H7 (cell line): ENCODE measurements at regions not wholly inside any gene's neighbourhood (a gene's known extent, or its start where the extent isn't known, plus 50 kb on each side); places are given as distances from the start of the nearest gene placed in this dataset.

Experiments
- DNase-seq: peaks from one replicate; pipeline ENCODE4 v3.0.0; 2012
- H3K27me3 ChIP-seq: 2 replicates; pipeline ENCODE4 v1.6.0; 2011; ENCODE audit warnings: mild to moderate bottlenecking, low read length; ENCODE audit not compliant: control insufficient read depth, insufficient read depth
- H3K36me3 ChIP-seq: replicated peaks from 2 replicates; pipeline ENCODE4 v1.5.1; 2011; ENCODE audit warnings: low read length; ENCODE audit not compliant: control insufficient read depth, insufficient read depth
- H3K4me3 ChIP-seq: 2 replicates; pipeline ENCODE4 v1.5.1; 2011; ENCODE audit warnings: low read depth, mild to moderate bottlenecking, control low read depth, low read length, moderate library complexity; ENCODE audit not compliant: insufficient read depth

DNA sequence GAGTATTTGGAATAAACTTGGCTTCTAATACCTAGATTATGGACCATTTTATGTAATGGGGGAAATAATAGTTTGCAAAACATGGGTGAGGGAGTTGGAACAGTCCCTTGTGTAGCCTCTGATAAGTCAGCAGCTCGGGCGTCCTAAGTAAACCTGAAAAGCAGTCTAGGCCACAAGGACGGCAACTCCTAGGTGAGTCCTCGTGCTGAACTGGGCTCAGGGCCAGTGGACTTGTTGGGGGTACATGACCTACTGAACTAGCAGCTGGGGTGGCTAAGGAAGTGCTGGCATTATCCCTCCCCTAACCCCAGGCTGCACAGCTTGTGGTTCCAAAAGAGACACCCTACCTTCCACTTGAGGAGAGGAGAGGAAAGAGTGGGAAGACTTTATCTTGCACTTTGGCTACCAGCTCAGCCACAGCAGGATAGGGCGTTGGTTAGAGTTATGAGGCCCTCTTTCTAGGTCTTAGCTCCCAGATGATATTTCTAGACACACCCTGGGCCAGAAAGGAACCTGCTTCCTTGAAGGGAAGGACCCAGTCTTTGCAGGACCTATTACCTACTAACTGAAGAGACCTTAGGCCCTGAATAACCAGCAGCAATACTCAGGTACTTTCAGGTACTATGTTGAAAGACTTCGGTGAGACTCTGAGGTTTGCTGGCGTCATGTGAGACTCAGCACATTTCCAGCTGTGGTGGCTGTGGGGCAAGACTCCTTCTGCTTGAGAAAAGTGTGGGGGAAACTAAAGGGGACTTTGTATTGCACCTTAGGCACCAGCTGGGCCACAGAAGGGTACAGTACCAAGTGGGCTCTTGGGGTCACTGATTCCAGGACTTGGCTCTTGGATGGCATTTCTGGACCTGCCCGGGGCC lies 71.0 kb downstream of the AQP4 start:
- Histone ChIP-seq H3K27me3 (no peaks in the 10 kb centered on the region), H3K4me3 (no peak overlapping the region), H3K36me3 (no peaks in the 10 kb centered on the region)
- DNase-seq = no peak

DNA sequence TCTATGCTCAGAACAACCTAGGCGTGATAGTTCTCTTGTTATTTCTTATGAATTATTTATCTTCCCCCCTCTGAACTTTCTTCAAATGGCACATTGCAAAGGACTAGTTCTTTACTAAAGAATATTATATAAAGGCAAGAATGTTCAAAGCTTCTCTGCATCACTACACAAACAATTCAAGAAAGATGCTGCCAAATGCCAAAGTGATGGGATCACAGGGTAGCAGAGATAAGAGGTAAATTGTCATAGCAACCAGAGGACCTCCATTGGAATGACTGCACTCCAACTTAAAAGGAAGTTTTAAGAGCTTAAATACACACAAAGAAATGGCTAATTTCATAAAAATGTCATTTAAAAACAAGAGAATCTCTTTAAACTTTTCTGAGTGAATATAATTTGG lies 72.8 kb downstream of the AQP4 start:
- DNase-seq = no peak
- H3K27me3 ChIP-seq = no peaks in the 10 kb centered on the region
- no peak overlapping the region for H3K4me3 ChIP-seq
- no peaks in the 10 kb centered on the region for H3K36me3 ChIP-seq

DNA sequence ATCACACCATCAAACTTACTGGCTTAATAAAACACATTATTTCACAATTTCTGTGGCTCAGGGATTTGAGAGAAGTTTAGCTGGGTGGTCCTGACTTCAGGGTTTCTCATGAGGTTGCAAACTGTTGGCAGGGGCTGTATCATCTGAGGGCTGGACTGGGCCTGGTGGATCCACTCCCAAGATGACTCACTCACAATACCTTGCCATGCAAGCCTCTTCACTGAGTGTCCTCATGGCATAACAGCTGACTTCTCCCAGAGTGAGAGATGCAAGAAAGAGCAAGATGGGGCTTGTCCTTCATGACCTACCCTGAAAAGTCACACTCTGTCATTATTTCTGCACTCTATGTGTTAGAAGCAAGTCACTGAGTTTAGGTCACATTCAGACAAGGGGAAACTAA lies 73.8 kb downstream of the AQP4 start:
- no peak overlapping the region for H3K4me3 ChIP-seq
- no peak for DNase-seq
- no peaks in the 10 kb centered on the region for H3K36me3 ChIP-seq
- H3K27me3 ChIP-seq = no peaks in the 10 kb centered on the region

DNA sequence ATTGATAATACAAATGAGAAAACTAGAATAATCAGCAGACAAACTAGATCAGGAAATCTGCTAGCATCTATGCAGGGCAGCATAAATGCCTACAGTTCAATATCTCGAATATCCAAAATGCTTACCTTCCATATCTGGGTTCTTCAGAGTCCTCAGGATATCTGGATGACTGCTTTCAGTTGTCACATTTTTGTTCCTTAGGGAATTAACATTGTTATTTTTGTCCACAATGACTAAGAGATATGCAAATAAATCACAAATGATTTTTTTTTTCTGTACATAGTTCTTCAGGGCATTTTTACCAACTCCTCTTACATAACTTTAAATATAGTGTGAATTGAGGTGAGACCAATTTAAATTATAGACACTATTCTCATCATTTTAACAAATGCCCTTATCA lies 80.9 kb downstream of the AQP4 start:
- no peaks in the 10 kb centered on the region for H3K36me3 ChIP-seq
- no peaks in the 10 kb centered on the region for H3K27me3 ChIP-seq
- no peak for DNase-seq
- no peak overlapping the region for H3K4me3 ChIP-seq

DNA sequence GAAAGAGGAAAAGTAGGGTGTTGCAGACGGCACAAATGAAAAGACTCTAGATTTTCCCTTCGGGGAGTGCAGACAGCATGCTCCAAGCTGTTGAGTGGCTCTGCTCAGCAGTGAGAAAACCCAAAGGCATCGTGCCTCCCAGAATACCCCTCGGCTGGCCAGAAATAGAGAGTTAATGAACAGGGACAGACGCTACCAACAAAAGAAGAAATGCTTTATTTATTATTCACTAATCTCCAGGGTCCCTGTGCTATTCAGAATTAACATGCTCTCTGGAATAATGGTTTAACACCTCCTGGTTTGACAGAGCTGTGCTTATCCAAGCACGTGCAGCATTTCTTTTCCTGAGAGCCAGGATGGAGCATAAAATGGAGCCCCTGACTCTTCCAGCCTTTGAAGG lies 82.3 kb downstream of the AQP4 start:
- H3K4me3 ChIP-seq = no peak overlapping the region
- no peaks in the 10 kb centered on the region for H3K36me3 ChIP-seq
- DNase-seq = no peak
- no peaks in the 10 kb centered on the region for H3K27me3 ChIP-seq

DNA sequence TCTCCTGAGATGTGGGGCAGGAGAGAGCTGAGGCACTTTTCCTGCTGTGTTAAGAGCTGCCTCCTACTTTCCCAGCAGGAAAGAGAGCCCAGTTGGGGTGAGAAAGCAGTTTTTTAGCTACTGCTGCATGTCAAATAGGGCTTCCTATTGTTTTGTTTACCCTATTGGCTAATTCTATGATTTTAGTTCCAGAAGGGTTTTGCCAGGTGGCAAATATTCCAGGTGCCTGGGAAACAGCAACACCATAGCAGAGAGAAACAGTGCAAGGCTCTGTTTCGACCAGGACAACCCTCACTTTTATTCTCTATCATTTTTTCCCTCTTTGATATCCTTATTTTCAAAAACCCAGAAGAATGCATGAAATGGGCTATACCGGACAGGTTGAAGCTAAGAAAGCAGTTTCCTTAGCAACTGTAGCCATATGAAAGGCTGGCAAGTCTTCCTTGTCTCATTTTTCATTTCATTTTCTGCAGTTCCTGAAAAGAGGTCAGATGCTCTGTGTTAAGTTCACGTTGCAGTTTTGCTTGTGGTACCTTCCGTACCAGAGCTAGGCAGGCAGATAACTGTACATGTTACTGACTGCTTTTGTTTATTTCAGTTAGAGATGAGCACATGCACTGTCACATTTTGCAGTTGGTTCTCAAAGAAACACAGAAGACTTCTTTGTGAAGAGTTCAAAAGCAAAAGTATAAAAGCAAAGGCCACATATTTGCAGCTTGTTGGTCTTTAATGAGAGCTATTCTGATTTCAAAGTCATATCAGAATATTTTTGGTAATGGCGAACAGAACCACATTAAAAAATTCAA lies 84.8 kb downstream of the AQP4 start:
- Histone ChIP-seq H3K36me3 (no peaks in the 10 kb centered on the region), H3K4me3 (no peak overlapping the region), H3K27me3 (no peaks in the 10 kb centered on the region)
- DNase-seq = no peak

DNA sequence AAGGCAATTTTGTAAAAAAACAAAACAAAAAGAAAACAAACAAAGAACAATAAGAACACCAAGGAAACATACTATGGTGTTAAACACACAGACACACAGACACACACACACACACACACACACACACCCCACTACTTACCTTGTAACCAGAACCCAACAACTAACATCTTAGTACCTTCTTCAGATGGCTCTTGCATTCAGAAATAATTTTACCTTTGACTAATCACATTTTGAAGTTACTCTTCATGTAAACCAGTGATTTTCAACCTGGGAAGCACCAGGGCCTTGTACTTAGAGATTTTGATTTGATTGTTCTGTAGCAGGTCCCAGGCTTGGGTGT lies 87.5 kb downstream of the AQP4 start:
- Histone ChIP-seq H3K27me3 (no peaks in the 10 kb centered on the region), H3K36me3 (no peaks in the 10 kb centered on the region), H3K4me3 (no peak overlapping the region)
- no peak for DNase-seq

DNA sequence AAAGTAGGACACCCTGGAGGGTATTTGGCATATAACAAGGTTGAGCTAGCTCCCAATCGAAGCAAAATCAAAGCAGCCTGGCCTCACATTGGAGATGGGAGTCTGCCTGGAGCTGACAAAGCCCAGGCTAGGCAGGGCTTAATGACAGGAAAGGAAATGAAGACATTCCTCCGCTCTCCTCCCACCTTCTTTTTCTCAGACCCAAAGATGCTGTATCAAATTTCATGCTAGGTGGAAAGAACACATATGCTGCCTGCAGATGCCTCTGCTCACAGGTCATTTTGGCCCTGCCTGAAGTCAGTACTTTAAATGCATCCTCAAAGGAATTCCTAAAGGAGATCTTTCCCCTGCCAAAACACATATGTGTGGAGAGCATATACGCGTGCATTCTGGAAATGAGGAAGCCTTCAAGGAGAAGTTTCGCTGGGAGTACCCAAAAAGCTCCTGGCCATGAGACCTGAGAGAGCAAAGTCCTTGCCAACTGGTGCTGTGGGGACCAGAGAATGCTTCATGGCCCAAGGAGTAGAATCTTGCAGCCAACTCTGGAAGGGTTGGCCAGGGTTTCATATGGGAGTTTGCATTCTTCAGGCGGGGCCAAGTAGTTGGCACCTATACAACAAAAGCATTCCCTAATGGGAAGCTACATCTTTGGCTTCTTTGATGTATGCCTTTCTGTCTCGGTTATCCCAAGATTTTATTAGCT lies 88.0 kb downstream of the AQP4 start:
- peak; percentile 7 for DNase-seq
- Histone ChIP-seq H3K4me3 (no peak overlapping the region), H3K27me3 (no peaks in the 10 kb centered on the region), H3K36me3 (no peaks in the 10 kb centered on the region)

DNA sequence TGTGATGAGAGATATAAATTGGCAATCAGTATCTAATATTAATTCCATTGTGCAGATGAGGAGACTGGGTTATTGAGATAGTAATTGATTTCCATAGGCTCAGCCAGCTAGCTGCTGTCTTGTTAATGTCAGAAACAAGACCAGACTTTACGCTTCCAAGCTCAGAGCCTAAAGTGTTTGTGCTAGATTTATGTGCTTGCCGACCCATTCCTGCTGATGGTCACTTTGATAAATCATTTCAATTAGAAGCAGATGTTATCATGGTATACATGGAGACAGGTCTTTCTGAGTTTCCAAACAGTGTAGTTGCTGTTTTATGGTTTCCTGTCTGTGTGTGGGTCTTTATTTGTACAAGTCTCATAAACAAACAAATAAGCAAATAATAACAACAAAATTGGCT lies 92.8 kb downstream of the AQP4 start:
- H3K27me3 ChIP-seq = no peaks in the 10 kb centered on the region
- H3K36me3 ChIP-seq = no peaks in the 10 kb centered on the region
- DNase-seq = no peak
- H3K4me3 ChIP-seq = no peak overlapping the region

DNA sequence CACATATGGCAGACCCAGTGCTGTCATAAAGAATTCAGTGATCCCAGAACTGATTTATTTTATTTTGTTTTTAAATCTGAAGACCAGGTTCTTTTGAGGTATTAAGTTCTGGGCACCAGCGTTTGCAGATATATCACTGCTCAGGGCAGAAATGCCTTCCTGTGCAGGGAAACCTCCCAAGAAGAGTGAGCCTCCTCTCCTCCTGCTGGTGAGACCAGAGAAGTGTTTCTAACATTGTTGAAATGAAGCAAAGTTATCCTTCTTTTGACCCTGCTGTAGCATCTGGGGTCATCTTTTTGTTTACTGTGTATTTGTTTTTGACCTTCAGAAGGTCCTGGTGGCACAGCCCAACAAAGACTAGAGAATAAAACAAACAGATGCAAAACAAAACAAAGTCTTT lies 94.0 kb downstream of the AQP4 start:
- Histone ChIP-seq H3K4me3 (no peak overlapping the region), H3K27me3 (no peaks in the 10 kb centered on the region), H3K36me3 (no peaks in the 10 kb centered on the region)
- DNase-seq = peak; percentile 39

DNA sequence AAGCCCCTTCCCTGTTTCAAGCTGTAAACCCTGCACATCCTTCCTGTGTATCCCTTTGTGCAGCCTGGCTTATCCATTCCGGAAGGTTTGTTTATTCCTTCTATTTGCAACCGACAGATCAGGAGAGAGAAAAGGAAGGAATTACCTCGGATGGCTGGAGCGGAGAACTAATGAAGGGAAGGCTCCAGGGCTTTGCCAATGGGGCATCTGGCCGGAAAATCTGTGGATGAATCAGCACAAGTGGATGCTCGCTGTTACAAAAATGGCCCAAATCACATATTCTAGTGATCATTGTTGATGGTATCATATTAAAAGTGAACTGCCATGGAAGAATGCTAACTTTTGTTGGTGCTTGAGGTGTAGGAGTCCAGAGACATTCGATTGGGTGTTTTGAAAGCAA lies 97.1 kb downstream of the AQP4 start:
- Histone ChIP-seq H3K4me3 (no peak overlapping the region), H3K27me3 (no peaks in the 10 kb centered on the region), H3K36me3 (no peaks in the 10 kb centered on the region)
- DNase-seq = no peak

DNA sequence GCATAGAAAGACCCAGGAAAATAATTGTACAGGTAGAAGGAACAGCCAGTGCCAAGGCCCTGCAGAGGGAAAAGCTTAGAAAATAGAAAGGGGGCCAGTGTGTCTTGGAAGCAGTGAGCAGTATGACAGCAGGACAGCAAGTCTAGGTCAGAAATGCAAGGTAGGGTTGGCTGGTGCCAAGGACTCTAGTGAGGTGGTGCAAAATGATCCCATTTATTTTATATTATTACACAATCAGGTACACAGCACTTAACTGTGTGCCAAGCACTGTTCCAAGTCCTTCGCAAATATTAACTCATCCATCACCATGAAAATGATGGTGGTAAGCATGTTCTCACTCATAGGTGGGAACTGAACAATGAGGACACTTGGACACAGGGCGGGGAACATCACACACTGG lies 100.0 kb downstream of the AQP4 start:
- Histone ChIP-seq H3K4me3 (no peak overlapping the region), H3K36me3 (no peaks in the 10 kb centered on the region), H3K27me3 (no peaks in the 10 kb centered on the region)
- no peak for DNase-seq

DNA sequence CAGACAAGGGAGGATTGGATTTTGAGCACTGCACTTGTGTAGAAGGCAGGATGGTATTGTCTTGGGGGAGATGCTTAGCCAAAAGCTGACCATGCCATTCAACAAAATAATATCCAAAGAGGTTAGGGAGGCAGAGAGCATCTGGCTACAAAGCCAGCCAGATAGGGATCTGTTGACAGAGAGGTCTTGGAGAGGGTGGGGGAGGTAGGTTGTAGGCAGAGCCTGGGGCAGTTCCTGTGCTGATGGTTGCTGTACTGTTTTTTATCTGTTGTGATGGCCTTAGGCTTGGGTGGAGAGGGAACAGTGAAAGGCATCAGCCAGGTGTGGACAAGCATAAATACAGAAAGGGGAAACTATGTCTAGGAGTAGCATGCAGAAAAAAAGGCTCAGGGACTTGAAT lies 100.9 kb downstream of the AQP4 start:
- no peak for DNase-seq
- no peak overlapping the region for H3K4me3 ChIP-seq
- no peaks in the 10 kb centered on the region for H3K36me3 ChIP-seq
- no peaks in the 10 kb centered on the region for H3K27me3 ChIP-seq

DNA sequence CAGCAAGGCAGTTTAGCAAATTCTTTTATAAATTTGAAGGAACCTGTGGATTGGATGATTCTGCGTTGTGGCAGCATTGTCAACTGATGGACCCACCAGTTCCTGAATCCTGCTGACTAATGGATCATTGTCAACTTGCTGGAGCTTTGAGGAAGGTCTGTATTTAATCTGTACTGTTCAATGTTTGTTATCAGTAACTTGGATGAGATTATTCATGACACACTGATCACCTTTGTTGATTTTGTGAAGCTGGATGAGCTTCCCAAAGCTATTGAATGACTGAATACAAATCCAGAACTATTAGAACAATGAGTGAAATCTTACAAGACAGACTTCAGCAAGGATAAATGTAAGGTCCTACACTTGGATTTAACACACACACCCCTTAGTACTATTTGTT lies 101.3 kb downstream of the AQP4 start:
- Histone ChIP-seq H3K27me3 (no peaks in the 10 kb centered on the region), H3K36me3 (no peaks in the 10 kb centered on the region), H3K4me3 (no peak overlapping the region)
- DNase-seq = no peak
